A549 (cell line): ENCODE measurements at regions not wholly inside any gene's neighbourhood (a gene's known extent, or its start where the extent isn't known, plus 50 kb on each side); places are given as distances from the start of the nearest gene placed in this dataset.

Source experiments
- ATAC-seq, 2 experiments: fragments of 200-7000 bp in 1 of 2; fragments of >200 bp in 1 of 2; cut with Nextera tagmentation in 1 of 2; cut with Tn5 transposase in 1 of 2; 3 replicates each; pipeline versions ENCODE4 v1.8.0 to v1.9.1; 2018 to 2020; ENCODE audit warnings: mild to moderate bottlenecking in 1 of 2, moderate library complexity in 1 of 2
- CTCF ChIA-PET: fragments of 300-600 bp; sonication (Branson Sonifier 250); formaldehyde crosslinking; extraction: SDS; loops from one replicate; lab custom pipeline; 2021; ENCODE audit warnings: antibody characterized with exemption, inconsistent platforms; lab: Yijun Ruan, JAX
- POLR2A ChIA-PET: fragments of 350-600 bp; formaldehyde crosslinking; extraction: SDS; loops from one replicate; lab custom pipeline; 2021; ENCODE audit warnings: antibody characterized with exemption, inconsistent platforms; lab: Yijun Ruan, JAX
- DNase-seq, 2 experiments: peaks; one replicate each; pipeline versions ENCODE4 v3.0.0 to v3.0.0-alpha.2; 2011 to 2016; ENCODE audit warnings: low read depth in 1 of 2, low spot score in 1 of 2
- FAIRE-seq: peaks from 2 replicates; lab custom pipeline; 2011; peaks lifted over from hg19 to GRCh38; lab: Jason Lieb, UNC
- H3K27ac ChIP-seq, 2 experiments: fragments of >200 bp; sonication (Bioruptor Twin); formaldehyde crosslinking; 3 replicates each; pipeline ENCODE4 v1.5.1; 2016 to 2017
- H3K4me1 ChIP-seq: fragments of >200 bp; sonication (Bioruptor Twin); formaldehyde crosslinking; 3 replicates; pipeline ENCODE4 v1.6.1; 2016
- H3K4me2 ChIP-seq: fragments of >200 bp; sonication (Bioruptor Twin); formaldehyde crosslinking; 3 replicates; pipeline ENCODE4 v1.6.1; 2016
- H3K4me3 ChIP-seq: fragments of >200 bp; sonication (Bioruptor Twin); formaldehyde crosslinking; 3 replicates; pipeline ENCODE4 v1.5.1; 2016
- H3K9me3 ChIP-seq: fragments of >200 bp; sonication (Bioruptor Twin); formaldehyde crosslinking; 3 replicates; pipeline ENCODE4 v1.6.1; 2016
- CBX2 ChIP-seq: fragments of 200-600 bp; sonication (generic); IDR thresholded peaks from 2 replicates; pipeline ENCODE4 v1.6.1; 2016; ENCODE audit warnings: low read depth, mild to moderate bottlenecking, borderline replicate concordance
- CBX8 ChIP-seq: fragments of 200-600 bp; sonication (generic); IDR thresholded peaks from 2 replicates; pipeline ENCODE4 v1.6.1; 2016
- CHD2 ChIP-seq: fragments of 150-350 bp; IDR thresholded peaks from 2 replicates; pipeline ENCODE4 v1.6.1; 2014; ENCODE audit warnings: low read length; ENCODE audit not compliant: partially characterized antibody
- FOSB ChIP-seq: fragments of 250-450 bp; sonication (Bioruptor Pico); IDR thresholded peaks from 2 replicates; pipeline ENCODE4 v1.5.0; 2020; ENCODE audit warnings: mild to moderate bottlenecking, moderate library complexity
- FOSL2 ChIP-seq, 2 experiments: fragments of 450-650 bp in 1 of 2; fragments of >200 bp in 1 of 2; sonication (Bioruptor Twin) in 1 of 2; formaldehyde crosslinking; IDR thresholded peaks; 2 replicates each; pipeline versions ENCODE4 v1.5.0 to v1.6.1; 2016 to 2020; ENCODE audit warnings: mild to moderate bottlenecking in 1 of 2, moderate library complexity in 1 of 2
- HDAC2 ChIP-seq: fragments of 200-600 bp; sonication (generic); IDR thresholded peaks from 2 replicates; pipeline ENCODE4 v1.6.1; 2016
- HOXB5 ChIP-seq: fragments of 250-450 bp; sonication (Bioruptor Pico); IDR thresholded peaks from 2 replicates; pipeline ENCODE4 v1.5.0; 2020; ENCODE audit warnings: mild to moderate bottlenecking, moderate library complexity
- JUN ChIP-seq, 2 experiments: fragments of >200 bp; sonication (Bioruptor Twin); formaldehyde crosslinking; IDR thresholded peaks; 2 replicates in 1 of 2; 3 replicates in 1 of 2; pipeline ENCODE4 v1.6.1; 2016 to 2017
- JUNB ChIP-seq: fragments of >200 bp; sonication (Bioruptor Twin); formaldehyde crosslinking; IDR thresholded peaks from 2 replicates; pipeline ENCODE4 v1.6.1; 2016
- KDM5A ChIP-seq: fragments of 200-600 bp; sonication (generic); IDR thresholded peaks from 2 replicates; pipeline ENCODE4 v1.6.1; 2016; ENCODE audit warnings: antibody characterized with exemption, mild to moderate bottlenecking
- MAFK ChIP-seq: fragments of 450-650 bp; IDR thresholded peaks from 2 replicates; pipeline ENCODE4 v1.6.1; 2014; ENCODE audit not compliant: partially characterized antibody
- MYC ChIP-seq: IDR thresholded peaks from 2 replicates; pipeline ENCODE4 v1.6.1; 2012; ENCODE audit warnings: mild to moderate bottlenecking, inconsistent platforms, low read length, improper control_type of control experiment, borderline replicate concordance
- NPAS2 ChIP-seq: fragments of 250-450 bp; sonication (Bioruptor Pico); IDR thresholded peaks from 2 replicates; pipeline ENCODE4 v1.8.0; 2022; ENCODE audit warnings: mild to moderate bottlenecking, moderate library complexity, borderline replicate concordance
- NR3C1 ChIP-seq: fragments of >200 bp; sonication (Bioruptor Twin); formaldehyde crosslinking; IDR thresholded peaks from 3 replicates; pipeline ENCODE4 v1.6.1; 2017
- POLR2A ChIP-seq: IDR thresholded peaks from 2 replicates; pipeline ENCODE4 v1.6.1; 2012; ENCODE audit warnings: mild to moderate bottlenecking, low read length
- RAD21 ChIP-seq, 2 experiments: fragments of >200 bp in 1 of 2; sonication (Bioruptor Twin) in 1 of 2; formaldehyde crosslinking in 1 of 2; IDR thresholded peaks in 1 of 2; conservative IDR thresholded peaks in 1 of 2; 2 replicates in 1 of 2; 3 replicates in 1 of 2; pipeline ENCODE4 v1.6.1; 2012 to 2018; ENCODE audit warnings: inconsistent platforms in 1 of 2
- RCOR1 ChIP-seq: fragments of 150-350 bp; IDR thresholded peaks from 2 replicates; pipeline ENCODE4 v1.6.1; 2014; ENCODE audit warnings: antibody characterized with exemption, low read length, low read depth
- TFCP2L1 ChIP-seq: fragments of 250-450 bp; sonication (Bioruptor Pico); IDR thresholded peaks from 2 replicates; pipeline ENCODE4 v1.5.0; 2021; ENCODE audit warnings: mild to moderate bottlenecking
- ZC3H11A ChIP-seq: fragments of 450-650 bp; IDR thresholded peaks from 2 replicates; pipeline ENCODE4 v1.6.1; 2014; ENCODE audit warnings: antibody characterized with exemption, mild to moderate bottlenecking
- WGBS: methylation state at CpG from one replicate; pipeline ENCODE4 v1.1.6; 2017; ENCODE audit errors: missing lambda C conversion rate; 5-methylcytosine and 5-hydroxymethylcytosine counted together
- TF ChIP-seq, protein P1 (sequence below): fragments of 200-600 bp; sonication (generic); IDR thresholded peaks from 2 replicates; pipeline ENCODE4 v1.6.1; 2016; ENCODE audit warnings: antibody characterized with exemption, mild to moderate bottlenecking, moderate library complexity
- TF ChIP-seq, protein P2 (sequence below): fragments of >200 bp; sonication (Bioruptor Twin); formaldehyde crosslinking; IDR thresholded peaks from 3 replicates; pipeline ENCODE4 v1.5.1; 2016
- TF ChIP-seq, protein P3 (sequence below): fragments of 450-650 bp; IDR thresholded peaks from 2 replicates; pipeline ENCODE4 v1.6.1; 2014; ENCODE audit warnings: antibody characterized with exemption
- TF ChIP-seq, protein P4 (sequence below): IDR thresholded peaks from 2 replicates; pipeline ENCODE4 v1.6.1; 2012

DNA sequence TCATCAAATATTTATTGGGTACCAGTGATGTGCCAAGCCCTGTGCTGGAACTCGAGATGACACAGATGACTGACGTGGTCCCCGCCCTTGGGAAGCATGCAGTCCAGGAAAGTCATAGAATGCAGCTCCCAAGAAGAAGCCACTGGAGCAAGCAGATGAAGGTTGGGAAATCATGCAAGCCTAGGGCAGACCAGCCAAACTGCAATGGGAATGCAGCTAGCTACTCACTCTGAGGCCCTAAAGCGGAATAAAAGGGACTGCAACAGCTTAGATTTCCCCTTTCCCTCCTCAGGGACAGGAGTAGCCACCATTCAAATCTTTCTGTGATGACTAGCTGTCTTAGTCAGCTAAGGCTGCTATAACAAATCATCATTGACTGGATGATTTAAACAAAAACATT is 152.2 kb downstream of the MAFB start (continued):
- TF ChIP-seq NPAS2, result no peak
- no peak for TF ChIP-seq HDAC2
- TF ChIP-seq MAFK, result no peak
- TF ChIP-seq TFCP2L1 (CRISPR knock-in tag), result no peak
- TF ChIP-seq KDM5A, result no peak

DNA sequence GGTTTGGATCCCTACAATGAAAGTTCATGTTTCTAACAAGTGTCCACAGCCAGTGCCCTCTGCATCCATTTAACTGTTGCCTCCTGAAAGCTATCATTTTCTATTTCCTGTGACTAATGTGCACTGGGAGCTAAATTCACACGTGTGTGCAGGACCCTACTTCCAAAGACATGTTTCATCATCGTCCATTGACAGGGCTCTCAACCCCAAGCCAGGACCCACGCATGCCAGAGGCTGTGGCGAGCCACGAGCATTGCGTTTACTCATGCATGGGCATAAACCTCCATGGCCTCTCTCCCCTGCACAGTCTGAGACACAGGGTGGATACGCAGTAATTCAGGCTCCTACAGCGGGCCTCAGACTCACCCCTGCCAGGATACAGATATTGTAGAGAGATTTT is 153.2 kb downstream of the MAFB start:
- no peaks in the 10 kb centered on the region for H3K4me1 ChIP-seq
- FAIRE-seq (no peak), ATAC-seq (no peak), DNase-seq (no peak)
- H3K27ac ChIP-seq, result no peak overlapping the region
- no peak overlapping the region for H3K4me3 ChIP-seq
- peaks cover 16% of the 10 kb centered on the region; the same call in 2 of the 3 replicates for H3K9me3 ChIP-seq
- CTCF ChIA-PET, result interaction anchor here (2.0 kb wide), 1 partner anchor 154 kb away, joined by 4 read pairs; no protein-coding TSS in a partner anchor
- POLR2A ChIA-PET, result no interaction called here
- TF ChIP-seq POLR2A (no peak), CBX8 (no peak), CHD2 (no peak), CBX2 (no peak), NPAS2 (no peak), JUN (IDR thresholded peaks at IDR 0.05) (no peak), RCOR1 (no peak), JUNB (no peak), FOSB (no peak)
- TF ChIP-seq, protein P1, sequence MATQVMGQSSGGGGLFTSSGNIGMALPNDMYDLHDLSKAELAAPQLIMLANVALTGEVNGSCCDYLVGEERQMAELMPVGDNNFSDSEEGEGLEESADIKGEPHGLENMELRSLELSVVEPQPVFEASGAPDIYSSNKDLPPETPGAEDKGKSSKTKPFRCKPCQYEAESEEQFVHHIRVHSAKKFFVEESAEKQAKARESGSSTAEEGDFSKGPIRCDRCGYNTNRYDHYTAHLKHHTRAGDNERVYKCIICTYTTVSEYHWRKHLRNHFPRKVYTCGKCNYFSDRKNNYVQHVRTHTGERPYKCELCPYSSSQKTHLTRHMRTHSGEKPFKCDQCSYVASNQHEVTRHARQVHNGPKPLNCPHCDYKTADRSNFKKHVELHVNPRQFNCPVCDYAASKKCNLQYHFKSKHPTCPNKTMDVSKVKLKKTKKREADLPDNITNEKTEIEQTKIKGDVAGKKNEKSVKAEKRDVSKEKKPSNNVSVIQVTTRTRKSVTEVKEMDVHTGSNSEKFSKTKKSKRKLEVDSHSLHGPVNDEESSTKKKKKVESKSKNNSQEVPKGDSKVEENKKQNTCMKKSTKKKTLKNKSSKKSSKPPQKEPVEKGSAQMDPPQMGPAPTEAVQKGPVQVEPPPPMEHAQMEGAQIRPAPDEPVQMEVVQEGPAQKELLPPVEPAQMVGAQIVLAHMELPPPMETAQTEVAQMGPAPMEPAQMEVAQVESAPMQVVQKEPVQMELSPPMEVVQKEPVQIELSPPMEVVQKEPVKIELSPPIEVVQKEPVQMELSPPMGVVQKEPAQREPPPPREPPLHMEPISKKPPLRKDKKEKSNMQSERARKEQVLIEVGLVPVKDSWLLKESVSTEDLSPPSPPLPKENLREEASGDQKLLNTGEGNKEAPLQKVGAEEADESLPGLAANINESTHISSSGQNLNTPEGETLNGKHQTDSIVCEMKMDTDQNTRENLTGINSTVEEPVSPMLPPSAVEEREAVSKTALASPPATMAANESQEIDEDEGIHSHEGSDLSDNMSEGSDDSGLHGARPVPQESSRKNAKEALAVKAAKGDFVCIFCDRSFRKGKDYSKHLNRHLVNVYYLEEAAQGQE, result no peak
- H3K4me2 ChIP-seq, result no peak overlapping the region
- WGBS, result 32% methylated on average over 8 of the region's 8 CpGs

DNA sequence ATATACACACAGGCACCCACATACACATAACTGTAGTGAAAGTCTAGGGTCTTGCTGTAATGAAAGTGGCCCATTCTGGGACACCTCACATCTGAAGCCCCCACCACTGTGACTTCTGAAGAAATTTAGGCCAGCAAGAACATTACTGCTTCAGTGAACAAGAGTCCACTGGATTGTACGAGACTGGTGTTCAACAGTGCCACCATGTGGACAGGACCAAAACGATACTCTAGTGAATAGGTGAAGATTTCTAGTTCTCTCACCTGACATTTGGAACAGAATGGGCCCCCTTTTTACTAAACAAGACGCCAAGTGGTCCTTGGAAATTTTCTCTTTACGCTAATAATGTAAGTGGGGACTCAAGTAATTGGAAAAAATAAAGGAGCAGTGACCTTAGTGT is 156.9 kb downstream of the MAFB start:
- Histone ChIP-seq H3K27ac (no peak overlapping the region), H3K4me3 (no peak overlapping the region), H3K4me2 (no peak overlapping the region), H3K4me1 (no peaks in the 10 kb centered on the region), H3K9me3 (peaks cover 17% of the 10 kb centered on the region; the same call in 2 of the 3 replicates)
- TF ChIP-seq MYC, result no peak
- TF ChIP-seq FOSL2 (IDR thresholded peaks at IDR 0.05), result no peak
- no peak for TF ChIP-seq FOSL2 (CRISPR knock-in tag; IDR thresholded peaks at IDR 0.05)
- TF ChIP-seq, protein P2, sequence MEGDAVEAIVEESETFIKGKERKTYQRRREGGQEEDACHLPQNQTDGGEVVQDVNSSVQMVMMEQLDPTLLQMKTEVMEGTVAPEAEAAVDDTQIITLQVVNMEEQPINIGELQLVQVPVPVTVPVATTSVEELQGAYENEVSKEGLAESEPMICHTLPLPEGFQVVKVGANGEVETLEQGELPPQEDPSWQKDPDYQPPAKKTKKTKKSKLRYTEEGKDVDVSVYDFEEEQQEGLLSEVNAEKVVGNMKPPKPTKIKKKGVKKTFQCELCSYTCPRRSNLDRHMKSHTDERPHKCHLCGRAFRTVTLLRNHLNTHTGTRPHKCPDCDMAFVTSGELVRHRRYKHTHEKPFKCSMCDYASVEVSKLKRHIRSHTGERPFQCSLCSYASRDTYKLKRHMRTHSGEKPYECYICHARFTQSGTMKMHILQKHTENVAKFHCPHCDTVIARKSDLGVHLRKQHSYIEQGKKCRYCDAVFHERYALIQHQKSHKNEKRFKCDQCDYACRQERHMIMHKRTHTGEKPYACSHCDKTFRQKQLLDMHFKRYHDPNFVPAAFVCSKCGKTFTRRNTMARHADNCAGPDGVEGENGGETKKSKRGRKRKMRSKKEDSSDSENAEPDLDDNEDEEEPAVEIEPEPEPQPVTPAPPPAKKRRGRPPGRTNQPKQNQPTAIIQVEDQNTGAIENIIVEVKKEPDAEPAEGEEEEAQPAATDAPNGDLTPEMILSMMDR, result peak; percentile 17; the same call in 1 of the 3 replicates
- TF ChIP-seq ZC3H11A, result no peak
- TF ChIP-seq TFCP2L1 (CRISPR knock-in tag), result no peak
- no peak for TF ChIP-seq NR3C1
- TF ChIP-seq, protein P3, sequence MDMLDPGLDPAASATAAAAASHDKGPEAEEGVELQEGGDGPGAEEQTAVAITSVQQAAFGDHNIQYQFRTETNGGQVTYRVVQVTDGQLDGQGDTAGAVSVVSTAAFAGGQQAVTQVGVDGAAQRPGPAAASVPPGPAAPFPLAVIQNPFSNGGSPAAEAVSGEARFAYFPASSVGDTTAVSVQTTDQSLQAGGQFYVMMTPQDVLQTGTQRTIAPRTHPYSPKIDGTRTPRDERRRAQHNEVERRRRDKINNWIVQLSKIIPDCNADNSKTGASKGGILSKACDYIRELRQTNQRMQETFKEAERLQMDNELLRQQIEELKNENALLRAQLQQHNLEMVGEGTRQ, result no peak
- TF ChIP-seq RAD21 (conservative IDR thresholded peaks at IDR 0.05 in 1 of 2, IDR thresholded peaks at IDR 0.05 in 1 of 2), result peak in 1 of 2 experiments; percentile 40; a peak in 2 of 5 replicates
- no peak for TF ChIP-seq HOXB5
- TF ChIP-seq, protein P4, sequence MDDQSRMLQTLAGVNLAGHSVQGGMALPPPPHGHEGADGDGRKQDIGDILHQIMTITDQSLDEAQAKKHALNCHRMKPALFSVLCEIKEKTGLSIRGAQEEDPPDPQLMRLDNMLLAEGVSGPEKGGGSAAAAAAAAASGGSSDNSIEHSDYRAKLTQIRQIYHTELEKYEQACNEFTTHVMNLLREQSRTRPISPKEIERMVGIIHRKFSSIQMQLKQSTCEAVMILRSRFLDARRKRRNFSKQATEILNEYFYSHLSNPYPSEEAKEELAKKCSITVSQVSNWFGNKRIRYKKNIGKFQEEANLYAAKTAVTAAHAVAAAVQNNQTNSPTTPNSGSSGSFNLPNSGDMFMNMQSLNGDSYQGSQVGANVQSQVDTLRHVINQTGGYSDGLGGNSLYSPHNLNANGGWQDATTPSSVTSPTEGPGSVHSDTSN, result no peak
- peak in 1 of 2 experiments; percentile 43 for DNase-seq
- WGBS, result 0% methylated on average over 4 of the region's 4 CpGs
- ChIA-PET POLR2A (no interaction called here), CTCF (no interaction called here)
- ATAC-seq, result 0 out of 6 replicates have a peak, but pooled peaks of 1 of the 2 experiments have one; percentile 33
- no peak for FAIRE-seq
